ENCODE measurements at regions not wholly inside any gene's neighbourhood (a gene's known extent, or its start where the extent isn't known, plus 50 kb on each side); places are given as distances from the start of the nearest gene placed in this dataset.

- in situ Hi-C loops (cut with MboI): no loop called here
- TF ChIP-seq EZH2 (IDR thresholded peaks at IDR 0.05; ENCODE audit: insufficient read depth, poor library complexity, severe bottlenecking) (no peak), EZH2phosphoT487 (IDR thresholded peaks at IDR 0.05; ENCODE audit: insufficient read depth, low read depth) (no peak)
- Histone ChIP-seq H3K4me1 (ENCODE audit: insufficient read depth) (peaks cover 9% of the 10 kb centered on the region), H3K27ac (no peak overlapping the region), H3K4me2 (ENCODE audit: unreplicated experiment) (no peak overlapping the region), H3K9me2 (ENCODE audit: insufficient read depth) (no peaks in the 10 kb centered on the region), H3K27me3 (replicated peaks; ENCODE audit: insufficient read depth) (no peaks in the 10 kb centered on the region), H3K9ac (no peak overlapping the region), H3K4me3 (no peak overlapping the region), H4K20me1 (ENCODE audit: insufficient read depth) (no peaks in the 10 kb centered on the region), H2AFZ (no peak overlapping the region), H3K9me3 (ENCODE audit: low read depth) (no peaks in the 10 kb centered on the region), H3K36me3 (ENCODE audit: low read depth) (no peaks in the 10 kb centered on the region), H3K79me2 (ENCODE audit: insufficient read depth) (no peaks in the 10 kb centered on the region), H3F3A (ENCODE audit: insufficient read depth) (peaks cover 9% of the 10 kb centered on the region)
- 84 to 87% methylated on average over 11 of the region's 11 CpGs for WGBS, 2 experiments (ENCODE audit: low coverage in 1 of 2, low lambda C conversion rate in 2 of 2, missing lambda C conversion rate in 2 of 2)
- no peak for DNase-seq
Measured at GRCh38 chr2:8134473-8134932, 547.4 kb upstream of the ID2 start.

- H3K9ac ChIP-seq: no peak overlapping the region
- H3K36me3 ChIP-seq (ENCODE audit: low read depth): no peaks in the 10 kb centered on the region
- WGBS, 2 experiments (ENCODE audit: low coverage in 1 of 2, low lambda C conversion rate in 2 of 2, missing lambda C conversion rate in 2 of 2): 65 to 68% methylated on average over 13 of the region's 13 CpGs
- no peak overlapping the region for H2AFZ ChIP-seq
- H3K27ac ChIP-seq: no peak overlapping the region
- TF ChIP-seq EZH2 (IDR thresholded peaks at IDR 0.05; ENCODE audit: insufficient read depth, poor library complexity, severe bottlenecking) (no peak), EZH2phosphoT487 (IDR thresholded peaks at IDR 0.05; ENCODE audit: insufficient read depth, low read depth) (no peak)
- H3F3A ChIP-seq (ENCODE audit: insufficient read depth): peaks cover 15% of the 10 kb centered on the region
- H3K4me2 ChIP-seq (ENCODE audit: unreplicated experiment): no peak overlapping the region
- H3K27me3 ChIP-seq (replicated peaks; ENCODE audit: insufficient read depth): no peaks in the 10 kb centered on the region
- peaks cover 16% of the 10 kb centered on the region for H3K4me1 ChIP-seq (ENCODE audit: insufficient read depth)
- no peaks in the 10 kb centered on the region for H3K79me2 ChIP-seq (ENCODE audit: insufficient read depth)
- in situ Hi-C loops (cut with MboI): no loop called here
- H3K9me3 ChIP-seq (ENCODE audit: low read depth): no peaks in the 10 kb centered on the region
- no peak for DNase-seq
- no peaks in the 10 kb centered on the region for H3K9me2 ChIP-seq (ENCODE audit: insufficient read depth)
- H3K4me3 ChIP-seq: no peak overlapping the region
- H4K20me1 ChIP-seq (ENCODE audit: insufficient read depth): no peaks in the 10 kb centered on the region
Measured at GRCh38 chr2:8134985-8135682, 546.7 kb upstream of the ID2 start.

GRCh38 chr2:8137801-8138200, 544.1 kb upstream of the ID2 start:
- H2AFZ ChIP-seq: no peak overlapping the region
- H3K27me3 ChIP-seq (replicated peaks; ENCODE audit: insufficient read depth): no peaks in the 10 kb centered on the region
- H3K36me3 ChIP-seq (ENCODE audit: low read depth): no peaks in the 10 kb centered on the region
- DNase-seq: no peak
- peaks cover 26% of the 10 kb centered on the region for H3K4me1 ChIP-seq (ENCODE audit: insufficient read depth)
- no peaks in the 10 kb centered on the region for H3K79me2 ChIP-seq (ENCODE audit: insufficient read depth)
- H3K9me2 ChIP-seq (ENCODE audit: insufficient read depth): no peaks in the 10 kb centered on the region
- H3K9ac ChIP-seq: no peak overlapping the region
- H3K4me2 ChIP-seq (ENCODE audit: unreplicated experiment): no peak overlapping the region
- H3F3A ChIP-seq (ENCODE audit: insufficient read depth): peaks cover 28% of the 10 kb centered on the region
- no peak for TF ChIP-seq EZH2phosphoT487 (IDR thresholded peaks at IDR 0.05; ENCODE audit: insufficient read depth, low read depth)
- TF ChIP-seq EZH2 (IDR thresholded peaks at IDR 0.05; ENCODE audit: insufficient read depth, poor library complexity, severe bottlenecking): no peak
- H3K9me3 ChIP-seq (ENCODE audit: low read depth): no peaks in the 10 kb centered on the region
- in situ Hi-C loops (cut with MboI): no loop called here
- WGBS, 2 experiments (ENCODE audit: low coverage in 1 of 2, low lambda C conversion rate in 2 of 2, missing lambda C conversion rate in 2 of 2): 99 to 100% methylated on average over 7 of the region's 7 CpGs
- no peak overlapping the region for H3K27ac ChIP-seq
- H3K4me3 ChIP-seq: no peak overlapping the region
- no peaks in the 10 kb centered on the region for H4K20me1 ChIP-seq (ENCODE audit: insufficient read depth)

GRCh38 chr2:8138525-8138922, 543.3 kb upstream of the ID2 start:
- peak overlapping the region; percentile 86 for H3K27ac ChIP-seq
- peak overlapping the region; percentile 31 for H3K4me2 ChIP-seq (ENCODE audit: unreplicated experiment)
- peak overlapping the region; percentile 27; the same call in 1 of the 2 replicates for H3K9ac ChIP-seq
- in situ Hi-C loops (cut with MboI): no loop called here
- H3K4me1 ChIP-seq (ENCODE audit: insufficient read depth): peaks cover 27% of the 10 kb centered on the region
- H3F3A ChIP-seq (ENCODE audit: insufficient read depth): peaks cover 28% of the 10 kb centered on the region
- 92 to 99% methylated on average over 3 of the region's 3 CpGs for WGBS, 2 experiments (ENCODE audit: low coverage in 1 of 2, low lambda C conversion rate in 2 of 2, missing lambda C conversion rate in 2 of 2)
- no peak overlapping the region for H3K4me3 ChIP-seq
- H3K79me2 ChIP-seq (ENCODE audit: insufficient read depth): no peaks in the 10 kb centered on the region
- DNase-seq: no peak
- TF ChIP-seq EZH2 (IDR thresholded peaks at IDR 0.05; ENCODE audit: insufficient read depth, poor library complexity, severe bottlenecking) (no peak), EZH2phosphoT487 (IDR thresholded peaks at IDR 0.05; ENCODE audit: insufficient read depth, low read depth) (no peak)
- 0 out of 2 replicates have a peak overlapping the region, but pooled peaks have one; percentile 16 for H2AFZ ChIP-seq
- H3K27me3 ChIP-seq (replicated peaks; ENCODE audit: insufficient read depth): no peaks in the 10 kb centered on the region
- no peaks in the 10 kb centered on the region for H3K9me2 ChIP-seq (ENCODE audit: insufficient read depth)
- no peaks in the 10 kb centered on the region for H4K20me1 ChIP-seq (ENCODE audit: insufficient read depth)
- H3K9me3 ChIP-seq (ENCODE audit: low read depth): no peaks in the 10 kb centered on the region
- H3K36me3 ChIP-seq (ENCODE audit: low read depth): no peaks in the 10 kb centered on the region

Data from GM23248 (cell line).